ENCODE measurements at regions not wholly inside any gene's neighbourhood (a gene's known extent, or its start where the extent isn't known, plus 50 kb on each side); places are given as distances from the start of the nearest gene placed in this dataset.

- ChIA-PET POLR2A (ENCODE audit: unreplicated experiment) (no interaction called here), CTCF (interaction anchor here (0.7 kb wide), 2 partner anchors 11 to 122 kb away, joined by 3 read pairs; no protein-coding TSS in a partner anchor)
- no peak overlapping the region for H3K4me2 ChIP-seq (ENCODE audit: low read depth, low read length)
- H2BK120ac ChIP-seq (ENCODE audit: low read depth, low read length) = no peak overlapping the region
- no peak overlapping the region for H4K8ac ChIP-seq (ENCODE audit: low read depth in 2 of 2, low read length in 2 of 2)
- in situ Hi-C loops (cut with MboI; ENCODE audit: low sequenced_read_pairs) (no loop called here), intact Hi-C loops (cut with micrococcal nuclease) (loop anchor here (10.0 kb wide), 1 partner anchor 399 kb away; no protein-coding TSS in a partner anchor), dilution Hi-C loops (cut with HindIII; ENCODE audit: low sequenced_read_pairs, unreplicated experiment) (no loop called here)
- ATAC-seq (ENCODE audit: low read depth) (peak; percentile 57), DNase-seq (peak; percentile 4)
- H4K5ac ChIP-seq (ENCODE audit: low read depth, low read length) = no peak overlapping the region
- H3K14ac ChIP-seq (replicated peaks; ENCODE audit: low read depth, low read length) = no peak overlapping the region
- no peak overlapping the region for H2AFZ ChIP-seq (replicated peaks; ENCODE audit: low read length, poor library complexity)
- H3K9me3 ChIP-seq (ENCODE audit: control insufficient read depth, insufficient read depth, low read length) = no peaks in the 10 kb centered on the region
- no peaks in the 10 kb centered on the region for H3K27me3 ChIP-seq (ENCODE audit: control insufficient read depth, insufficient read depth, low read length)
- no peak overlapping the region for H3K9ac ChIP-seq (ENCODE audit: low read depth, low read length)
- BruUV-seq (replicated peaks) = no TSS peak
- H2AK5ac ChIP-seq (ENCODE audit: low read depth, low read length) = no peak overlapping the region
- no peaks in the 10 kb centered on the region for H3K36me3 ChIP-seq (ENCODE audit: control insufficient read depth, insufficient read depth, low read length)
- H3K27ac ChIP-seq (ENCODE audit: insufficient read depth, low read length) = no peak overlapping the region
- H2BK5ac ChIP-seq (ENCODE audit: low read depth, low read length, poor library complexity, severe bottlenecking) = no peak overlapping the region
- peak overlapping the region; percentile 35; the same call in 1 of the 2 replicates for H2BK20ac ChIP-seq (ENCODE audit: low read depth, low read length)
- no peak overlapping the region for H4K91ac ChIP-seq (ENCODE audit: insufficient read depth, low read depth, low read length)
- no peak overlapping the region for H3K56ac ChIP-seq (ENCODE audit: extremely low read depth, insufficient read depth, low read length)
- H3K9me1 ChIP-seq (ENCODE audit: insufficient read depth, low read length) = no peaks in the 10 kb centered on the region
- no peaks in the 10 kb centered on the region for H3K79me1 ChIP-seq (ENCODE audit: low read depth in 1 of 2, low read length in 2 of 2)
- H3K18ac ChIP-seq (ENCODE audit: low read depth, low read length) = 0 out of 2 replicates have a peak overlapping the region, but pooled peaks have one; percentile 36
- TF ChIP-seq BHLHE40 (IDR thresholded peaks at IDR 0.05; ENCODE audit: low read depth, low read length) (no peak), RCOR1 (IDR thresholded peaks at IDR 0.05; ENCODE audit: insufficient replicate concordance, low read length) (no peak), MAZ (IDR thresholded peaks at IDR 0.05; ENCODE audit: borderline replicate concordance, low read depth, low read length) (no peak), FOS (IDR thresholded peaks at IDR 0.05; ENCODE audit: low read depth, low read length) (no peak), POLR2A (IDR thresholded peaks at IDR 0.05; ENCODE audit: low read depth, low read length) (no peak), ELK1 (IDR thresholded peaks at IDR 0.05; ENCODE audit: borderline replicate concordance, low read depth, low read length) (no peak), SMC3 (IDR thresholded peaks at IDR 0.05; ENCODE audit: low read depth, low read length) (no peak), USF2 (IDR thresholded peaks at IDR 0.05; ENCODE audit: low read depth, low read length) (no peak), CEBPB (IDR thresholded peaks at IDR 0.05; ENCODE audit: low read depth, low read length) (no peak), RAD21 (IDR thresholded peaks at IDR 0.05; ENCODE audit: low read length) (no peak), RFX5 (IDR thresholded peaks at IDR 0.05; ENCODE audit: low read depth, low read length) (no peak), NFE2L2 (IDR thresholded peaks at IDR 0.05; ENCODE audit: low read depth, low read length) (no peak), MXI1 (IDR thresholded peaks at IDR 0.05; ENCODE audit: borderline replicate concordance, low read depth, low read length) (no peak), MAFK (IDR thresholded peaks at IDR 0.05; ENCODE audit: low read depth, low read length) (no peak)
- no peak overlapping the region for H3K23ac ChIP-seq (ENCODE audit: low read depth, low read length)
- no peak overlapping the region for H2AK9ac ChIP-seq (replicated peaks; ENCODE audit: low read depth, low read length, poor library complexity)
- H4K20me1 ChIP-seq (ENCODE audit: insufficient read depth, low read length) = no peaks in the 10 kb centered on the region
- H2BK15ac ChIP-seq (ENCODE audit: low read depth, low read length) = no peak overlapping the region
- no peak overlapping the region for H3K4me3 ChIP-seq (ENCODE audit: insufficient read depth, low read depth, low read length)
- H3K4me1 ChIP-seq (ENCODE audit: control insufficient read depth, insufficient read depth, low read length) = no peaks in the 10 kb centered on the region; the same call in 1 of the 2 replicates
- H3K4ac ChIP-seq (ENCODE audit: low read depth, low read length) = no peak overlapping the region
These were observed 1274.0 kb upstream of the CELF2 start for GRCh38 chr10:9743639-9744038.

All from IMR-90 (cell line).